ENCODE measurements at regions not wholly inside any gene's neighbourhood (a gene's known extent, or its start where the extent isn't known, plus 50 kb on each side); places are given as distances from the start of the nearest gene placed in this dataset.

- no peak for TF ChIP-seq EZH2 (optimal IDR thresholded peaks at IDR 0.05; ENCODE audit: low read depth, low read length)
- TF ChIP-seq, protein P1, sequence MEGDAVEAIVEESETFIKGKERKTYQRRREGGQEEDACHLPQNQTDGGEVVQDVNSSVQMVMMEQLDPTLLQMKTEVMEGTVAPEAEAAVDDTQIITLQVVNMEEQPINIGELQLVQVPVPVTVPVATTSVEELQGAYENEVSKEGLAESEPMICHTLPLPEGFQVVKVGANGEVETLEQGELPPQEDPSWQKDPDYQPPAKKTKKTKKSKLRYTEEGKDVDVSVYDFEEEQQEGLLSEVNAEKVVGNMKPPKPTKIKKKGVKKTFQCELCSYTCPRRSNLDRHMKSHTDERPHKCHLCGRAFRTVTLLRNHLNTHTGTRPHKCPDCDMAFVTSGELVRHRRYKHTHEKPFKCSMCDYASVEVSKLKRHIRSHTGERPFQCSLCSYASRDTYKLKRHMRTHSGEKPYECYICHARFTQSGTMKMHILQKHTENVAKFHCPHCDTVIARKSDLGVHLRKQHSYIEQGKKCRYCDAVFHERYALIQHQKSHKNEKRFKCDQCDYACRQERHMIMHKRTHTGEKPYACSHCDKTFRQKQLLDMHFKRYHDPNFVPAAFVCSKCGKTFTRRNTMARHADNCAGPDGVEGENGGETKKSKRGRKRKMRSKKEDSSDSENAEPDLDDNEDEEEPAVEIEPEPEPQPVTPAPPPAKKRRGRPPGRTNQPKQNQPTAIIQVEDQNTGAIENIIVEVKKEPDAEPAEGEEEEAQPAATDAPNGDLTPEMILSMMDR (IDR thresholded peaks at IDR 0.05; ENCODE audit: low read length) = no peak
Observed at GRCh38 chr3:71873093-71873611, 88.2 kb upstream of the PROK2 start.
